LNCAP (cell line): ENCODE measurements at regions not wholly inside any gene's neighbourhood (a gene's known extent, or its start where the extent isn't known, plus 50 kb on each side); places are given as distances from the start of the nearest gene placed in this dataset.

Source experiments
- CTCF ChIP-seq: fragments of 450-650 bp; IDR thresholded peaks from 2 replicates; pipeline ENCODE4 v1.5.1; 2017; ENCODE audit warnings: mild to moderate bottlenecking

- no peak for TF ChIP-seq CTCF
Measured at GRCh38 chr20:33916768-33917167, 76.9 kb upstream of the RALY start.

- no peak for TF ChIP-seq CTCF
Measured at GRCh38 chr20:33917831-33918525, 75.7 kb upstream of the RALY start.

GRCh38 chr20:33918662-33919061 is 75.0 kb upstream of the RALY start:
- TF ChIP-seq CTCF, result no peak

GRCh38 chr20:33919653-33920052 is 74.1 kb upstream of the RALY start:
- TF ChIP-seq CTCF, result no peak

GRCh38 chr20:33922224-33922623 is 71.5 kb upstream of the RALY start:
- TF ChIP-seq CTCF, result no peak

- no peak for TF ChIP-seq CTCF
Measured at GRCh38 chr20:33923740-33924139, 70.0 kb upstream of the RALY start.

GRCh38 chr20:33925867-33926266 is 67.8 kb upstream of the RALY start:
- no peak for TF ChIP-seq CTCF

- no peak for TF ChIP-seq CTCF
Measured at GRCh38 chr20:33926425-33926824, 67.3 kb upstream of the RALY start.
